Endothelial cell of umbilical vein (primary cell): ENCODE measurements at regions not wholly inside any gene's neighbourhood (a gene's known extent, or its start where the extent isn't known, plus 50 kb on each side); places are given as distances from the start of the nearest gene placed in this dataset.

Experiments
- BruUV-seq: library from RNA; stranded (reverse); fragments of 400-500 nt; replicated peaks from 2 replicates; lab custom pipeline; 2021; lab: Mats Ljungman, UMichigan
- CTCF ChIA-PET: fragments of 300-600, 350-600 bp; sonication (Branson Sonifier 250); formaldehyde crosslinking; loops from one replicate; lab custom pipeline; 2021; ENCODE audit warnings: antibody characterized with exemption, inconsistent platforms; lab: Charles Lee
- POLR2A ChIA-PET: fragments of 300-600, 350-600 bp; sonication (Branson Sonifier 250); formaldehyde crosslinking; loops from one replicate; lab custom pipeline; 2021; ENCODE audit warnings: antibody characterized with exemption, inconsistent platforms; lab: Charles Lee
- DNase-seq: peaks from one replicate; pipeline ENCODE4 v3.0.0-alpha.2; 2011; ENCODE audit warnings: low read depth, low spot score
- FAIRE-seq: peaks from 2 replicates; lab custom pipeline; 2011; peaks lifted over from hg19 to GRCh38; lab: Jason Lieb, UNC
- H2AFZ ChIP-seq: 2 replicates; pipeline ENCODE4 v1.6.0; 2012; ENCODE audit warnings: low read depth, low read length, control low read depth, inconsistent platforms
- H3K27ac ChIP-seq: 2 replicates; pipeline ENCODE4 v1.5.1; 2011; ENCODE audit warnings: low read depth, mild to moderate bottlenecking, control low read depth, low read length, moderate library complexity; ENCODE audit not compliant: insufficient read depth
- H3K27me3 ChIP-seq, 2 experiments: 2 replicates each; pipeline versions ENCODE4 v1.6.0 to v1.6.1; 2011; ENCODE audit warnings: low read length in 2 of 2, mixed read lengths in 1 of 2; ENCODE audit not compliant: control insufficient read depth in 2 of 2, insufficient read depth in 2 of 2
- H3K36me3 ChIP-seq, 2 experiments: 2 replicates in 1 of 2; 3 replicates in 1 of 2; pipeline ENCODE4 v1.5.1; 2011; ENCODE audit warnings: low read length in 2 of 2, mild to moderate bottlenecking in 1 of 2, moderate library complexity in 1 of 2; ENCODE audit not compliant: control insufficient read depth in 2 of 2, insufficient read depth in 2 of 2; ENCODE audit errors: extremely low read depth in 1 of 2
- H3K4me1 ChIP-seq: 3 replicates; pipeline ENCODE4 v1.5.1; 2011; ENCODE audit warnings: mild to moderate bottlenecking, low read length; ENCODE audit not compliant: control insufficient read depth, insufficient read depth; ENCODE audit errors: extremely low read depth
- H3K4me2 ChIP-seq: 2 replicates; pipeline ENCODE4 v1.6.1; 2011; ENCODE audit warnings: low read length, control low read depth, mixed read lengths; ENCODE audit not compliant: insufficient read depth
- H3K4me3 ChIP-seq, 3 experiments: fragments of 200-600 bp in 1 of 3; sonication (generic), shearing (Covaris generic) in 1 of 3; replicated peaks in 1 of 3; 2 replicates each; pipeline ENCODE4 v1.5.1; 2011 to 2016; ENCODE audit warnings: control low read depth in 3 of 3, low read length in 3 of 3, mild to moderate bottlenecking in 2 of 3, inconsistent platforms in 1 of 3, low read depth in 1 of 3, moderate library complexity in 1 of 3; ENCODE audit not compliant: insufficient read depth in 1 of 3
- H3K79me2 ChIP-seq: 2 replicates; pipeline ENCODE4 v1.6.0; 2012; ENCODE audit warnings: low read length, inconsistent platforms; ENCODE audit not compliant: control insufficient read depth, insufficient read depth
- H3K9ac ChIP-seq: replicated peaks from 2 replicates; pipeline ENCODE3; 2011; ENCODE audit warnings: low read length, control low read depth; ENCODE audit not compliant: insufficient read depth; ENCODE audit errors: extremely low read depth
- H3K9me1 ChIP-seq: replicated peaks from 3 replicates; pipeline ENCODE4 v1.6.0; 2011; ENCODE audit warnings: mild to moderate bottlenecking, low read length; ENCODE audit not compliant: control insufficient read depth, insufficient read depth; ENCODE audit errors: extremely low read depth
- H3K9me3 ChIP-seq: replicated peaks from 2 replicates; pipeline ENCODE4 v1.5.1; 2012; ENCODE audit warnings: low read length, inconsistent platforms; ENCODE audit not compliant: control insufficient read depth, insufficient read depth
- H4K20me1 ChIP-seq: replicated peaks from 2 replicates; pipeline ENCODE3; 2011; ENCODE audit warnings: mild to moderate bottlenecking, low read length; ENCODE audit not compliant: control insufficient read depth, insufficient read depth; ENCODE audit errors: extremely low read depth
- CTCF ChIP-seq, 2 donors: IDR thresholded peaks; 1 replicate in 1 of 2; 2 replicates in 1 of 2; pipeline ENCODE4 v1.5.1; 2011; ENCODE audit warnings: low read length in 2 of 2, mild to moderate bottlenecking in 2 of 2, moderate library complexity in 2 of 2, control low read depth in 1 of 2, inconsistent platforms in 1 of 2, low read depth in 1 of 2; ENCODE audit not compliant: insufficient read depth in 1 of 2; ENCODE audit errors: extremely low read depth in 1 of 2
- EZH2 ChIP-seq: IDR thresholded peaks from 2 replicates; pipeline ENCODE4 v1.6.1; 2012; ENCODE audit warnings: borderline replicate concordance, low read depth, mild to moderate bottlenecking, moderate library complexity, low read length, inconsistent platforms; ENCODE audit not compliant: severe bottlenecking
- FOS ChIP-seq: IDR thresholded peaks from 2 replicates; pipeline ENCODE4 v1.6.1; 2011; ENCODE audit warnings: mild to moderate bottlenecking, low read length, moderate library complexity, borderline replicate concordance; ENCODE audit not compliant: insufficient read depth
- GATA2 ChIP-seq: IDR thresholded peaks from 2 replicates; pipeline ENCODE4 v1.7.0; 2011; ENCODE audit warnings: low read depth, mild to moderate bottlenecking, moderate library complexity, mixed read lengths, low read length; ENCODE audit not compliant: insufficient read length, insufficient read depth
- JUN ChIP-seq: IDR thresholded peaks from 2 replicates; pipeline ENCODE4 v1.6.1; 2011; ENCODE audit warnings: borderline replicate concordance, low read depth; ENCODE audit not compliant: insufficient read length, insufficient read depth
- MAX ChIP-seq: IDR thresholded peaks from 2 replicates; pipeline ENCODE4 v1.6.1; 2011; ENCODE audit not compliant: insufficient read depth, insufficient read length
- MYC ChIP-seq: IDR thresholded peaks from one replicate; pipeline ENCODE4 v1.6.1; 2011; ENCODE audit warnings: mild to moderate bottlenecking, low read depth, low read length
- POLR2A ChIP-seq: IDR thresholded peaks from 2 replicates; pipeline ENCODE4 v1.6.1; 2012; ENCODE audit warnings: low read depth, mild to moderate bottlenecking, control low read depth, low read length
- POLR2AphosphoS5 ChIP-seq: IDR thresholded peaks from 2 replicates; pipeline ENCODE4 v1.6.1; 2012; ENCODE audit warnings: low read depth, mild to moderate bottlenecking, control low read depth, low read length, moderate library complexity; ENCODE audit not compliant: insufficient read depth
- dilution Hi-C: fragments of 300-500 bp; cut with MboI; formaldehyde crosslinking; loops from one replicate; pipeline ENCODE4 v1.15.0; 2019; ENCODE audit warnings: low sequenced_read_pairs; ENCODE audit not compliant: extremely low pct_ligation_motif_present
- intact Hi-C: fragments of 100-400 bp; cut with micrococcal nuclease; formaldehyde crosslinking; loops from one replicate; pipeline ENCODE4 v1.10.0; 2022

GRCh38 chr9:82327641-82328040 lies 339.1 kb downstream of the SPATA31D1 start:
- dilution Hi-C loops = no loop called here

More at GRCh38 chr9:82327641-82328040, 339.1 kb downstream of the SPATA31D1 start:
- ChIA-PET CTCF (no interaction called here), POLR2A (no interaction called here)
- Histone ChIP-seq H3K79me2 (no peaks in the 10 kb centered on the region), H3K4me1 (no peaks in the 10 kb centered on the region), H2AFZ (no peak overlapping the region), H3K27ac (no peak overlapping the region), H3K4me3 (no peak overlapping the region), H3K4me2 (no peak overlapping the region), H3K9ac (no peak overlapping the region), H3K36me3 (no peaks in the 10 kb centered on the region), H3K27me3 (no peaks in the 10 kb centered on the region), H3K9me3 (no peaks in the 10 kb centered on the region), H3K9me1 (no peaks in the 10 kb centered on the region), H4K20me1 (no peaks in the 10 kb centered on the region)
- no TSS peak for BruUV-seq
- FAIRE-seq (no peak), DNase-seq (no peak)
- intact Hi-C loops = no loop called here
- TF ChIP-seq POLR2A (no peak), POLR2AphosphoS5 (no peak), GATA2 (no peak), MYC (no peak), CTCF (IDR thresholded peaks at IDR 0.05; ENCODE audit: extremely low read depth in 1 of 2, insufficient read depth in 1 of 2, low read depth in 1 of 2, low read length in 2 of 2) (no peak), EZH2 (no peak), MAX (no peak), FOS (no peak), JUN (no peak)
